H1 (cell line): ENCODE measurements at regions not wholly inside any gene's neighbourhood (a gene's known extent, or its start where the extent isn't known, plus 50 kb on each side); places are given as distances from the start of the nearest gene placed in this dataset.
A peak's percentile ranks its signal among the peaks of the same experiment; 100 is the strongest.

Source experiments
- CTCF ChIA-PET: fragments of 300-600 bp; sonication (Branson Sonifier 250); formaldehyde crosslinking; loops from one replicate; lab custom pipeline; 2021; ENCODE audit not compliant: partially characterized antibody; lab: Charles Lee
- POLR2A ChIA-PET: fragments of 300-600 bp; sonication (Branson Sonifier 250); formaldehyde crosslinking; loops from one replicate; lab custom pipeline; 2021; ENCODE audit warnings: inconsistent platforms; ENCODE audit not compliant: partially characterized antibody; lab: Charles Lee
- DNase-seq, 2 experiments: peaks; one replicate each; pipeline versions ENCODE4 v3.0.0 to v3.0.0-alpha.2; 2010 to 2022; ENCODE audit warnings: low spot score in 2 of 2, low read depth in 1 of 2, mixed read lengths in 1 of 2
- FAIRE-seq: peaks from 2 replicates; lab custom pipeline; 2011; peaks lifted over from hg19 to GRCh38; lab: Jason Lieb, UNC
- H2AFZ ChIP-seq: 2 replicates; pipeline ENCODE4 v1.8.1; 2012; ENCODE audit warnings: low read length, inconsistent platforms
- H2AK5ac ChIP-seq: 2 replicates; pipeline ENCODE4 v1.6.1; 2013; ENCODE audit warnings: low read depth, low read length
- H2BK120ac ChIP-seq: replicated peaks from 2 replicates; pipeline ENCODE3; 2013; ENCODE audit warnings: low read depth, low read length, inconsistent platforms
- H2BK12ac ChIP-seq: 2 replicates; pipeline ENCODE4 v1.6.1; 2013; ENCODE audit warnings: low read depth, low read length
- H2BK15ac ChIP-seq: 2 replicates; pipeline ENCODE4 v1.6.1; 2013; ENCODE audit warnings: low read length
- H2BK20ac ChIP-seq: 2 replicates; pipeline ENCODE4 v1.6.1; 2013; ENCODE audit warnings: low read length
- H2BK5ac ChIP-seq: 2 replicates; pipeline ENCODE4 v1.6.1; 2013; ENCODE audit warnings: low read depth, low read length
- H3K14ac ChIP-seq: 2 replicates; pipeline ENCODE4 v1.6.1; 2013; ENCODE audit warnings: inconsistent platforms; ENCODE audit not compliant: insufficient read length
- H3K18ac ChIP-seq: 2 replicates; pipeline ENCODE4 v1.6.1; 2013; ENCODE audit warnings: low read length; ENCODE audit errors: extremely low read depth
- H3K23ac ChIP-seq: 2 replicates; pipeline ENCODE4 v1.6.1; 2013; ENCODE audit warnings: inconsistent platforms; ENCODE audit not compliant: insufficient read length
- H3K23me2 ChIP-seq: 2 replicates; pipeline ENCODE4 v1.6.1; 2013; ENCODE audit warnings: low read depth, low read length
- H3K27ac ChIP-seq: 2 replicates; pipeline ENCODE4 v1.6.1; 2011; ENCODE audit warnings: low read depth, low read length, inconsistent platforms
- H3K27me3 ChIP-seq, 4 experiments: replicated peaks in 1 of 4; 1 replicate in 1 of 4; 2 replicates in 3 of 4; pipeline versions ENCODE4 v1.6.1 to v1.8.1; 2011 to 2013; ENCODE audit warnings: low read length in 3 of 4, mild to moderate bottlenecking in 3 of 4, inconsistent platforms in 2 of 4, mixed read lengths in 2 of 4, moderate library complexity in 1 of 4; ENCODE audit not compliant: control insufficient read depth in 3 of 4, insufficient read depth in 3 of 4; ENCODE audit errors: extremely low read depth in 1 of 4
- H3K36me3 ChIP-seq, 4 experiments: 2 replicates each; pipeline versions ENCODE4 v1.6.1 to v1.8.1; 2011 to 2013; ENCODE audit warnings: mild to moderate bottlenecking in 4 of 4, low read length in 3 of 4, moderate library complexity in 2 of 4, control low read depth in 1 of 4, inconsistent platforms in 1 of 4; ENCODE audit not compliant: insufficient read depth in 4 of 4, control insufficient read depth in 2 of 4
- H3K4ac ChIP-seq: replicated peaks from 2 replicates; pipeline ENCODE3; 2013; ENCODE audit warnings: low read length, low read depth, mixed read lengths, inconsistent platforms; ENCODE audit not compliant: insufficient read length
- H3K4me1 ChIP-seq, 4 experiments: replicated peaks in 1 of 4; 1 replicate in 1 of 4; 2 replicates in 3 of 4; pipeline versions ENCODE4 v1.6.1 to v1.8.1; 2011 to 2013; ENCODE audit warnings: low read length in 3 of 4, inconsistent platforms in 2 of 4, mixed read lengths in 1 of 4; ENCODE audit not compliant: insufficient read depth in 4 of 4, control insufficient read depth in 3 of 4
- H3K4me2 ChIP-seq, 2 experiments: 2 replicates each; pipeline versions ENCODE4 v1.6.1 to v1.8.1; 2011 to 2013; ENCODE audit warnings: low read depth in 2 of 2, low read length in 2 of 2, control low read depth in 1 of 2, inconsistent platforms in 1 of 2, mild to moderate bottlenecking in 1 of 2; ENCODE audit not compliant: insufficient read depth in 1 of 2
- H3K4me3 ChIP-seq, 4 experiments: fragments of 200-600, 300-600 bp in 1 of 4; sonication (generic), shearing (Covaris generic), sonication (Bioruptor Twin) in 1 of 4; 2 replicates each; pipeline versions ENCODE4 v1.5.1 to v1.8.1; 2011 to 2016; ENCODE audit warnings: low read length in 4 of 4, low read depth in 3 of 4, control low read depth in 2 of 4, inconsistent platforms in 2 of 4, mild to moderate bottlenecking in 2 of 4, mixed read lengths in 1 of 4, moderate library complexity in 1 of 4; ENCODE audit not compliant: insufficient read depth in 2 of 4; ENCODE audit errors: extremely low read depth in 1 of 4
- H3K56ac ChIP-seq: replicated peaks from 2 replicates; pipeline ENCODE3; 2013; ENCODE audit warnings: low read depth, mild to moderate bottlenecking, mixed read lengths, low read length, inconsistent platforms; ENCODE audit not compliant: insufficient read length
- H3K79me1 ChIP-seq: 2 replicates; pipeline ENCODE4 v1.6.1; 2013; ENCODE audit warnings: low read depth, low read length, control low read depth
- H3K79me2 ChIP-seq, 2 experiments: 2 replicates each; pipeline versions ENCODE4 v1.6.1 to v1.8.1; 2012 to 2013; ENCODE audit warnings: low read length in 2 of 2, mild to moderate bottlenecking in 2 of 2, inconsistent platforms in 1 of 2; ENCODE audit not compliant: insufficient read depth in 2 of 2, control insufficient read depth in 1 of 2
- H3K9ac ChIP-seq, 4 experiments: replicated peaks in 1 of 4; 1 replicate in 1 of 4; 2 replicates in 3 of 4; pipeline versions ENCODE4 v1.6.1 to v1.8.1; 2011 to 2013; ENCODE audit warnings: low read depth in 3 of 4, low read length in 3 of 4, control low read depth in 2 of 4, mild to moderate bottlenecking in 2 of 4, moderate library complexity in 2 of 4, inconsistent platforms in 1 of 4; ENCODE audit errors: extremely low read depth in 1 of 4
- H3K9me3 ChIP-seq, 2 experiments: 2 replicates each; pipeline versions ENCODE4 v1.6.1 to v1.8.1; 2012 to 2013; ENCODE audit warnings: mild to moderate bottlenecking in 2 of 2, moderate library complexity in 2 of 2, control low read depth in 1 of 2, inconsistent platforms in 1 of 2, low read depth in 1 of 2, low read length in 1 of 2, mixed read lengths in 1 of 2; ENCODE audit not compliant: insufficient read depth in 2 of 2
- H4K20me1 ChIP-seq, 2 experiments: replicated peaks in 1 of 2; 2 replicates each; pipeline versions ENCODE3 to v1.8.1; 2011 to 2013; ENCODE audit warnings: inconsistent platforms in 2 of 2, low read length in 2 of 2, mild to moderate bottlenecking in 1 of 2; ENCODE audit not compliant: insufficient read depth in 2 of 2, control insufficient read depth in 1 of 2
- H4K5ac ChIP-seq: 2 replicates; pipeline ENCODE4 v1.6.1; 2013; ENCODE audit warnings: low read length, low read depth, mixed read lengths, inconsistent platforms; ENCODE audit not compliant: insufficient read length
- H4K8ac ChIP-seq: 2 replicates; pipeline ENCODE4 v1.8.0; 2013; ENCODE audit warnings: mild to moderate bottlenecking, moderate library complexity, low read length, inconsistent platforms; ENCODE audit not compliant: insufficient read depth; ENCODE audit errors: extremely low read depth
- H4K91ac ChIP-seq: replicated peaks from 2 replicates; pipeline ENCODE3; 2013; ENCODE audit warnings: low read length, mixed read lengths, inconsistent platforms; ENCODE audit not compliant: insufficient read length
- BRCA1 ChIP-seq: IDR thresholded peaks from 2 replicates; pipeline ENCODE4 v1.6.1; 2012; ENCODE audit warnings: low read depth, low read length, improper control_type of control experiment
- SIX5 ChIP-seq: IDR thresholded peaks from 2 replicates; pipeline ENCODE4 v1.6.1; 2011; ENCODE audit warnings: mild to moderate bottlenecking, low read depth, low read length
- WGBS, 2 experiments: shearing (Covaris generic) in 1 of 2; methylation state at CpG; one replicate each; pipeline versions ENCODE4 v1.1.6 to v1.1.7; 2013 to 2015; ENCODE audit warnings: low lambda C conversion rate in 2 of 2, mixed read lengths in 2 of 2, inconsistent platforms in 1 of 2, low coverage in 1 of 2, missing lambda C conversion rate in 1 of 2; ENCODE audit not compliant: insufficient replicate concordance in 2 of 2, insufficient coverage in 1 of 2, insufficient read length in 1 of 2; ENCODE audit errors: extremely low coverage in 1 of 2, missing lambda C conversion rate in 1 of 2; 5-methylcytosine and 5-hydroxymethylcytosine counted together

GRCh38 chr2:48174503-48174902 is 140.0 kb upstream of the FOXN2 start:
- H3K18ac ChIP-seq, result no peak overlapping the region
- peak overlapping the region; percentile 4; the same call in 1 of the 2 replicates for H2BK12ac ChIP-seq
- H3K4me1 ChIP-seq, result peaks cover 0 to 2% (median 0%) of the 10 kb centered on the region in 4 experiments; a peak in 1 of 7 replicates
- H3K4me2 ChIP-seq, result no peak overlapping the region
- H3K27me3 ChIP-seq, result no peaks in the 10 kb centered on the region
- H2AFZ ChIP-seq, result peak overlapping the region; percentile 94
- no peaks in the 10 kb centered on the region for H3K36me3 ChIP-seq
- no peak overlapping the region for H3K56ac ChIP-seq
- no peak overlapping the region for H2BK20ac ChIP-seq
- no peak overlapping the region for H4K8ac ChIP-seq
- H3K9ac ChIP-seq, result no peak overlapping the region
- H3K79me1 ChIP-seq, result no peaks in the 10 kb centered on the region
- CTCF ChIA-PET, result no interaction called here
- H3K79me2 ChIP-seq, result no peaks in the 10 kb centered on the region
- no peak overlapping the region for H2BK5ac ChIP-seq
- H4K5ac ChIP-seq, result no peak overlapping the region
- no peak overlapping the region for H4K91ac ChIP-seq
- H2BK15ac ChIP-seq, result no peak overlapping the region
- no peak overlapping the region for H3K23ac ChIP-seq
- no peak overlapping the region for H3K4ac ChIP-seq
- FAIRE-seq (no peak), DNase-seq (no peak)
- no peaks in the 10 kb centered on the region for H3K23me2 ChIP-seq
- no peak overlapping the region for H2AK5ac ChIP-seq
- TF ChIP-seq SIX5, result no peak
- TF ChIP-seq BRCA1, result no peak
- no peak overlapping the region for H3K4me3 ChIP-seq
- no peaks in the 10 kb centered on the region for H3K9me3 ChIP-seq
- no peak overlapping the region for H2BK120ac ChIP-seq
- no peaks in the 10 kb centered on the region for H4K20me1 ChIP-seq
- H3K27ac ChIP-seq, result no peak overlapping the region
- WGBS, 2 experiments, result 89% methylated on average over 1 of the region's 2 CpGs; no CpG with 5 or more reads in 1 of the 2 experiments
- POLR2A ChIA-PET, result no interaction called here
- H3K14ac ChIP-seq, result no peak overlapping the region
